Esophagus squamous epithelium (tissue), 4 donors: ENCODE measurements at regions not wholly inside any gene's neighbourhood (a gene's known extent, or its start where the extent isn't known, plus 50 kb on each side); places are given as distances from the start of the nearest gene placed in this dataset.

ENCODE experiments used
- CTCF ChIP-seq, 6 experiments: fragments of 450-650 bp in 4 of 6; fragments of 200-600 bp in 2 of 6; sonication (generic) in 2 of 6; IDR thresholded peaks; one replicate each; pipeline ENCODE4 v1.5.1; 2016 to 2019; ENCODE audit warnings: antibody characterized with exemption in 6 of 6, mild to moderate bottlenecking in 4 of 6, moderate library complexity in 4 of 6
- POLR2A ChIP-seq, 4 donors: fragments of 450-650 bp; IDR thresholded peaks; one replicate each; pipeline ENCODE4 v1.6.1; 2017; ENCODE audit warnings: antibody characterized with exemption in 4 of 4, mild to moderate bottlenecking in 4 of 4, moderate library complexity in 3 of 4

DNA sequence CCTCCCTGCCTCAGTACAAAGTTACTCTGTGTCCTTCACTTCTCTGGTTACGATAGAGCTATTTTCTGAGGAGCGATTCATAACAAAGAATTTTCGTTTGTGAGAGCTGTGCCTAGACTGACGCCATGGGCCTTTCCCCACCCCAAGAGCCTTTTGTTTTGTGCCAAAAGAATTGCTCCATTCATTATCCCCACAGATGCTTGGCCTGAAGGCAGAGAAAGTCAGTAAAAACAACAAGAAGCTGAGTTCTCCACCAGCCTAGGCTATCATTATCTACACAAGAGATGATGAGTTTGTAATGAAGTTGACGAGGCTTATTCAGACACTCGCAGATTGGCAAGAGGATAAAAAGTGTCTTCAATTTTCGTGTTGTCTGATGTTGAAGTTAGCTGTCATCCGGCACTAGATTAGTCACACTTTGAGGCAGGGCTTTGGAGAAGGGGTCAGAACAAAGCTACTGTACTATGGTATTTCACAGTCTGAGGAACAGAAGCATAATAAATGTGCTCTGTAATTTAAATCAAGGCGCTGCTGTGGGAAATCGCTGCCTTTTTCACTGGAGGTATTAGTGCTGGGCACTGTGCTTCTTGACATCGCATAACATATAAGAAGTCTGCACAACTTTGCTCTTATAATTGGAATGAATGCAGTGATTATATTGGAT, 278.4 kb upstream of the FIGN start:
- no peak for TF ChIP-seq CTCF (IDR thresholded peaks at IDR 0.05)
- no peak for TF ChIP-seq POLR2A (IDR thresholded peaks at IDR 0.05)
